Natural killer cell (primary cell): ENCODE measurements at regions not wholly inside any gene's neighbourhood (a gene's known extent, or its start where the extent isn't known, plus 50 kb on each side); places are given as distances from the start of the nearest gene placed in this dataset.

Experiments used
- ATAC-seq, 3 donors: fragments of 150-1000 bp in 2 of 3; fragments of 200-7000 bp in 1 of 3; cut with Tn5 transposase; 1 replicate in 1 of 3; 2 replicates in 2 of 3; pipeline ENCODE4 v1.10.0; 2021; ENCODE audit warnings: mild to moderate bottlenecking in 2 of 3, moderate library complexity in 2 of 3
- DNase-seq, 2 donors: peaks; one replicate each; pipeline versions ENCODE4 v3.0.0 to v3.0.0-alpha.2; 2013 to 2021; ENCODE audit warnings: mixed read lengths in 1 of 2
- H3K27ac ChIP-seq: one replicate; pipeline ENCODE4 v1.5.1; 2013; ENCODE audit warnings: mild to moderate bottlenecking, low read length
- H3K27me3 ChIP-seq: one replicate; pipeline ENCODE4 v1.6.1; 2013; ENCODE audit warnings: low read length; ENCODE audit not compliant: control insufficient read depth, insufficient read depth
- H3K36me3 ChIP-seq: one replicate; pipeline ENCODE4 v1.6.1; 2013; ENCODE audit warnings: low read length; ENCODE audit not compliant: control insufficient read depth, insufficient read depth
- H3K4me1 ChIP-seq: one replicate; pipeline ENCODE4 v1.6.1; 2013; ENCODE audit warnings: low read length; ENCODE audit not compliant: control insufficient read depth, insufficient read depth
- H3K4me3 ChIP-seq: one replicate; pipeline ENCODE4 v1.5.1; 2013; ENCODE audit warnings: low read length
- H3K9me3 ChIP-seq: one replicate; pipeline ENCODE4 v1.6.1; 2013; ENCODE audit warnings: low read length; ENCODE audit not compliant: control insufficient read depth, insufficient read depth
- H3K27ac Mint-ChIP-seq, 2 donors: one replicate each; pipeline ENCODE4 v1.8.0; 2022; ENCODE audit warnings: mild to moderate bottlenecking in 2 of 2, mixed read lengths in 2 of 2, moderate library complexity in 1 of 2
- H3K27me3 Mint-ChIP-seq, 2 donors: one replicate each; pipeline ENCODE4 v1.8.0; 2022; ENCODE audit warnings: low read depth in 2 of 2, mixed read lengths in 2 of 2
- H3K36me3 Mint-ChIP-seq: one replicate; pipeline ENCODE4 v1.8.0; 2022; ENCODE audit warnings: mixed read lengths
- H3K4me1 Mint-ChIP-seq, 2 donors: one replicate each; pipeline ENCODE4 v1.8.0; 2022; ENCODE audit warnings: mixed read lengths in 2 of 2
- H3K4me3 Mint-ChIP-seq: one replicate; pipeline ENCODE4 v1.8.0; 2022; ENCODE audit warnings: mild to moderate bottlenecking, moderate library complexity, mixed read lengths
- H3K9me3 Mint-ChIP-seq, 2 donors: one replicate each; pipeline ENCODE4 v1.8.0; 2022; ENCODE audit warnings: mixed read lengths in 2 of 2
- WGBS: methylation state at CpG from one replicate; pipeline ENCODE4 v1.1.7; 2013; ENCODE audit warnings: missing lambda C conversion rate; ENCODE audit not compliant: insufficient coverage; 5-methylcytosine and 5-hydroxymethylcytosine counted together
- intact Hi-C: fragments of 100-400 bp; cut with micrococcal nuclease; formaldehyde crosslinking; loops from one replicate; pipeline ENCODE4 v1.14.2; 2022
- TF ChIP-seq, protein P1 (sequence below): fragments of 200-600 bp; IDR thresholded peaks from one replicate; pipeline ENCODE4 v1.8.0; 2022; ENCODE audit warnings: antibody characterized with exemption

DNA sequence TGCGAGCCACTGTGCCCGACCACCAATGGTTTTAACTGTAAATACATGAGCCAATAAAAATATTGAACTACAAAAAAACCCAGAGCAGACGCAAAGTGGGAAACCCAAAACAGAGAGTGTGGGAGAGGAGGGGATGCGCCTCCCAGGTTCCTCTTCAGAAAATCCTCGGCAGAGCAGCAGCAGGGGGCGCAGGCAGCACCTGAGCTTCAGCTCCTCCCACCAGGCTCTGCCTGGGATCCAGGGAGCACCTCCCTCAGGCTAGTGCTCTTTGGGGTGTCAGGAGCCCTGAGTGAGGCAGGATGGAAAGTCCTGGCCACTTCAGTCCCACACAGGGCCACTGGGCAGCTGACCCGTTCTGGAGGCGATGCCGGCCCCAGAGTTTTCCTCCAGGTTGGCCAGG lies 536.9 kb upstream of the CDH4 start:
- Histone ChIP-seq H3K4me3 (no peak overlapping the region), H3K36me3 (no peaks in the 10 kb centered on the region), H3K9me3 (no peaks in the 10 kb centered on the region), H3K4me1 (no peaks in the 10 kb centered on the region), H3K27ac (no peak overlapping the region), H3K27me3 (no peaks in the 10 kb centered on the region)
- ATAC-seq (no peak), DNase-seq (no peak)
- Mint-ChIP-seq H3K36me3 (no peaks in the 10 kb centered on the region), H3K4me3 (no peak overlapping the region), H3K9me3 (no peaks in the 10 kb centered on the region), H3K27me3 (peaks cover 7 to 44% of the 10 kb centered on the region in 2 donors), H3K4me1 (no peaks in the 10 kb centered on the region), H3K27ac (no peak overlapping the region)
- WGBS: 77% methylated on average over 9 of the region's 9 CpGs
- TF ChIP-seq, protein P1, sequence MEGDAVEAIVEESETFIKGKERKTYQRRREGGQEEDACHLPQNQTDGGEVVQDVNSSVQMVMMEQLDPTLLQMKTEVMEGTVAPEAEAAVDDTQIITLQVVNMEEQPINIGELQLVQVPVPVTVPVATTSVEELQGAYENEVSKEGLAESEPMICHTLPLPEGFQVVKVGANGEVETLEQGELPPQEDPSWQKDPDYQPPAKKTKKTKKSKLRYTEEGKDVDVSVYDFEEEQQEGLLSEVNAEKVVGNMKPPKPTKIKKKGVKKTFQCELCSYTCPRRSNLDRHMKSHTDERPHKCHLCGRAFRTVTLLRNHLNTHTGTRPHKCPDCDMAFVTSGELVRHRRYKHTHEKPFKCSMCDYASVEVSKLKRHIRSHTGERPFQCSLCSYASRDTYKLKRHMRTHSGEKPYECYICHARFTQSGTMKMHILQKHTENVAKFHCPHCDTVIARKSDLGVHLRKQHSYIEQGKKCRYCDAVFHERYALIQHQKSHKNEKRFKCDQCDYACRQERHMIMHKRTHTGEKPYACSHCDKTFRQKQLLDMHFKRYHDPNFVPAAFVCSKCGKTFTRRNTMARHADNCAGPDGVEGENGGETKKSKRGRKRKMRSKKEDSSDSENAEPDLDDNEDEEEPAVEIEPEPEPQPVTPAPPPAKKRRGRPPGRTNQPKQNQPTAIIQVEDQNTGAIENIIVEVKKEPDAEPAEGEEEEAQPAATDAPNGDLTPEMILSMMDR: no peak
- intact Hi-C loops: no loop called here

DNA sequence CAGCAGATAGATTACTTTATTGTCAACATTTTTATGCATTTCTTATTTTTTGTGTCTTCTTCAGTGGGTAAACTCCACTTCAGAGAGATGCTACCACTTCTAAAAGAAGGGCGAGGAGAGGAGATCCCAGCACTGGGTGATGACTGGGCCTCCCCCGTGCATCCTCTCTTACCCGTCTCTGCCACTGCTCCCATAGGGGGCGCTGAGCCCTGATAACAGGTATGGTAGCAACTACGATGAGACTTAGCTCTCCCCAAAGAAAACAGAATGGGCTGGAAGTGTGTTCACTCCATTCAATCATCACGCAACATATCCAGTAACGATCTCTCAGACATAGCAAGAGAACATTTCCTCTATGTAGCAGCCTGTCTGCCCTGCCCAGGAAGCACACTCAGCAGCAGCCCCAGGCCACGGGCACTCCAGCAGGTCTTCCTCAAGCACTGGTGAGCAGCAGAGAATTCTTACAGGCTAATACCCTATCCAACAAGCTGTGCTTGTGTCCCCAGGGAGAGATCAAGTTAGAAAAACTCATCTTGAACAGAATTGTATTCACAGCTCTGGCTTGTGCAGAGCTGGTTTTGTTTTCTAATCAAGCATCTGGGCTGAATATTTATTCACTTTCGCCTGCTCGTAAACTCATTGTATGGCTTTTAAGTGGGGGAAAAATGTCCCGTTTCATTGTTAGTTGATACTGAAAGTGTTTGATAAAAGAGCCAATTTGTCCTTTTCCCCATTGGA lies 533.1 kb upstream of the CDH4 start:
- H3K4me3 ChIP-seq: no peak overlapping the region
- H3K27me3 Mint-ChIP-seq: peaks cover 8 to 31% of the 10 kb centered on the region in 2 donors
- H3K36me3 ChIP-seq: no peaks in the 10 kb centered on the region
- no peak overlapping the region for H3K27ac Mint-ChIP-seq
- H3K9me3 Mint-ChIP-seq: no peaks in the 10 kb centered on the region
- no peak overlapping the region for H3K27ac ChIP-seq
- ATAC-seq (no peak), DNase-seq (no peak)
- H3K4me1 Mint-ChIP-seq: no peaks in the 10 kb centered on the region
- no peaks in the 10 kb centered on the region for H3K36me3 Mint-ChIP-seq
- 59% methylated on average over 11 of the region's 11 CpGs for WGBS
- no peaks in the 10 kb centered on the region for H3K4me1 ChIP-seq
- TF ChIP-seq, protein P1: no peak
- intact Hi-C loops: no loop called here
- H3K9me3 ChIP-seq: no peaks in the 10 kb centered on the region
- no peak overlapping the region for H3K4me3 Mint-ChIP-seq
- no peaks in the 10 kb centered on the region for H3K27me3 ChIP-seq

DNA sequence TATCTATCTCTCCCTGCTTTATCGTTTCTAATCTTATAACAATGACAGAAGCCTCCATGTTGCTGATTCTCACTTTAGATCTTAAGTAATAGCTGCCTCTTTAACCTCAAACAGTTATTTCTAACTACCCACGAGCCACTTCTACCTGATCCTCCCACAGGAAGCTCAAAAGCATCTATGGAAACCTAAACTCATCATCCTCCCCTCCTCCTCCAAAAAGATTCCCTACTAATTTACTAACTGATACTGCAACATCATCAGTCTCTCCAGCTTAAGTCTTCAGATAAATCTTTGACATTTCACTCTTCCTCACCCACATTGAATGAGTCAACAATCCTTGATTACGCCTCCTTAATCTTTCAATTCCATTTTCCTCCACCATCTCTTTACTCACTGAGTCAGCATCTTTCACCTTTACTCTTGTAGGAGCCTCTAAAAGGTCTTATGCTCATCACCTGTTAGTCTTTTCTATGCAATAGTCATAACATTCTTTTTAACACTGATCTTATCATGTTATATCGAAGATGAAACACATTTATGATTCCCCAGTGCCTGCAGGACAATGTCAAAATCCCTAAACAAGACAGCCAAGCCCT lies 526.7 kb upstream of the CDH4 start:
- no peak overlapping the region for H3K27ac ChIP-seq
- no peaks in the 10 kb centered on the region for H3K36me3 ChIP-seq
- H3K4me3 ChIP-seq: no peak overlapping the region
- intact Hi-C loops: no loop called here
- no peaks in the 10 kb centered on the region for H3K4me1 ChIP-seq
- Mint-ChIP-seq H3K4me1 (no peaks in the 10 kb centered on the region), H3K4me3 (no peak overlapping the region), H3K27ac (no peak overlapping the region), H3K36me3 (no peaks in the 10 kb centered on the region), H3K9me3 (peaks cover 0 to 3% of the 10 kb centered on the region in 2 donors), H3K27me3 (peaks cover 14 to 19% of the 10 kb centered on the region in 2 donors)
- H3K27me3 ChIP-seq: no peaks in the 10 kb centered on the region
- TF ChIP-seq, protein P1: no peak
- no peak for ATAC-seq
- 74% methylated on average over 4 of the region's 4 CpGs for WGBS
- DNase-seq: no peak
- H3K9me3 ChIP-seq: no peaks in the 10 kb centered on the region
